ENCODE measurements at regions not wholly inside any gene's neighbourhood (a gene's known extent, or its start where the extent isn't known, plus 50 kb on each side); places are given as distances from the start of the nearest gene placed in this dataset.
"Not testable (repeated sequence)": the region's sequence is repeated elsewhere in the genome, so short reads cannot be mapped to it uniquely, and the experiment has no call there.

DNA sequence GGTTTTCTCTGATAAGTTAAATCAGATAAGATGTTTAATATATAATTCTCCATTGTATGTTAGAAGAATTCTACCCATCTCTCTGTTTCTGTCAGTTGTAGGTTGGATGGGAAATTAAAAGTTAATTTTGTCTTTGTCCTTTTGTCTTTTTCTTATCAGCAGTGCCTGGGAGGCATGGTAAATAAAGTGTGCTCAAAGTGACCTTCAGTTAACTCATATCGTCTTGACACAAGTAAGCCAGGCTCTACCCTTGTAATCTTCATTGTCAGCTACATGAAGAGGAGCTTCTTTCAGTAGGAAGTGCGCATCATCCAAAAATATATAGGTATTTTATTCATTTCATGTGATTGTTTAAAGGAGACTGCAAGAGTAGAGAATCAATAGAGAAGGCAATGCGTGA, 138.9 kb upstream of the NRIP1 start:
- no peak for DNase-seq (ENCODE audit: low read depth)

GRCh38 chr21:15204140-15204969, 139.6 kb upstream of the NRIP1 start:
- DNase-seq (ENCODE audit: low read depth): no peak

GRCh38 chr21:15204970-15205286, 140.1 kb upstream of the NRIP1 start:
- no peak for DNase-seq (ENCODE audit: low read depth)

DNA sequence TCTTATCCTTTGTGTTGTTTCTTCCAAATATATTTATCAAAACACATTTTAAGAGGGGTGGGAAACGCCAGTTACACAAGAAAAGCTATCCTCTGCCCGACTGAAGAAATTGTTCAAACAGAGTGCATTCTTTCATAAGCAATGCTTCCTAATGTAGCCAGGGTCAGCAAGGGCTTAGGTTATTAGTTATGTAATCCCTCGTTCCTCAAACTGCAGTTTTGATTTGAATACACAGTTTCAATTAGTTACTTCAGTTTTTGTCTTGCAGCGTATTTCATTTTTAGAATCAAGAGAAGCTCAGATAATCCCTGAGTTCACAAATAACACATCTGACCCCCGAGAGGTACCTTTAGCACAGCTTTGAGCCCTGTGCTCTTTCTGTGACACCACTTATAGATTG, 141.7 kb upstream of the NRIP1 start:
- no peak for DNase-seq (ENCODE audit: low read depth)

DNA sequence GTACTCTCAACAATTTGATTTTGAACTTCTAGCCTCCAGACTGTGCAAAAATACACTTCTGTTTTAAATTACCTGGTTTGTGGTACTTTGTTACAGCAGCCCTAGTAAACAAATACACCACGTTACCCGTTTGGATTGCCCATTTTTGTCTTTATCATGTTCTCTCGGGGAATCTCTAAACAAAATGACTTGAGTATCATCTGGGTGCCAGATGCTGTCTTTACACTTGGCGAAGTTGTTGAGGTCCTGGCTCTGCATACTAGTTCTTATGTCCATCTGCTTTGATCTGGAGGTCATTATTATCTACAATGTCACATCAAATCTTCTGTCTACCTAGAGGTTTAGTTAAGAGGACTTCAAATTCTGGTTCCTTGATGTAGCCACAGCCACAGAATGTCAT, 142.4 kb upstream of the NRIP1 start:
- DNase-seq (ENCODE audit: low read depth): no peak

- no peak for DNase-seq (ENCODE audit: low read depth)
These were observed 143.0 kb upstream of the NRIP1 start for GRCh38 chr21:15207635-15208370.

DNA sequence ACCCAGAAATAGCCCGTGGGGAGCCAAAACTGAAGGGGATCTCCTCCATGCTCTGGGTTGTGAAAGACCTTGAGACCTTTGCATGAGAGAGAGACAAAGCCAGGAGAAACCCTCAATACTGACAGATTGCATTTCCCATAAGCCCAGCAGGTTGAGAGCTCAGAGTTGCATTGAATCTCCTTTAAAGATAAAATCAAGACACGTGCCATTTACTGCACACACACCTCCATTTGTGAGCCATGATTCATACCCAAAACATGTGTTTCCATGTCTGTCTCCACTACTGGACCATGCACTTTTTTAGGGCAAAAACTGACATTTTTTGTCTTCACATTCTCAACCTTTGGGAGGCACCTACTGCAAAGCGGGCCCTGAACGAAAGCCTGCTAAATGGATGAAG, 144.0 kb upstream of the NRIP1 start:
- DNase-seq (ENCODE audit: low read depth): no peak

GRCh38 chr21:15209224-15209623, 144.4 kb upstream of the NRIP1 start:
- no peak for DNase-seq (ENCODE audit: low read depth)

GRCh38 chr21:15210235-15210678, 145.5 kb upstream of the NRIP1 start:
- no peak for DNase-seq (ENCODE audit: low read depth)

DNA sequence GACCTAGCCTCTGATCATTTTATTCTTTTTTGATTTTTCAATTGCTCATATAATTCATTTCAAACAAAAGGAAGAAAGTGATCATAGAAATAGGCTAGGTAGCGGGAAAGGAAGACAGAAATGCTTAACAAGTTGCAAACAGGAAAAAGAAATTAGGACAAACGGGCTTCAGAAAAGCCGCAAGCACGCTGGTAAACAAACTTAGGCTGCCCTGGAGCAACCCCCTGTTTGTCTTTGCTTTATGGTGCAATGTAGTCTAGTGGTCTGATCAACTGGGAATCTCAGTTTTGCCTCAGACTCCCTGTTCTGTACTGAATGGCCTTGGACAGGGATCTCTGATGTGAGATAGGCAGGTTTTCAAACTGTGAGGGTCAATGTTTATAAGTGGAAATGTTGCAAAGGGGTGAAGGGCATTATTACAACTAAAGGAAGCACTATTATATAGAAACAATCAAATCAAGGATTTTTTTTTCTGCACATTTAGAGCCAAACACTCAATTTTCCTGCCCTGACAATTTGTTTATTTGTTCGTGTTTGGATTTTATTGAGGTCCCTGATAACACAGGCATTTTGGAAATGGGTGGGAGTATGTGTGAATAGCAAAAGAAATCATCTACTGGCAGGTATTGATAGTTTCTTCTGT, 146.8 kb upstream of the NRIP1 start:
- no peak for DNase-seq (ENCODE audit: low read depth)

DNA sequence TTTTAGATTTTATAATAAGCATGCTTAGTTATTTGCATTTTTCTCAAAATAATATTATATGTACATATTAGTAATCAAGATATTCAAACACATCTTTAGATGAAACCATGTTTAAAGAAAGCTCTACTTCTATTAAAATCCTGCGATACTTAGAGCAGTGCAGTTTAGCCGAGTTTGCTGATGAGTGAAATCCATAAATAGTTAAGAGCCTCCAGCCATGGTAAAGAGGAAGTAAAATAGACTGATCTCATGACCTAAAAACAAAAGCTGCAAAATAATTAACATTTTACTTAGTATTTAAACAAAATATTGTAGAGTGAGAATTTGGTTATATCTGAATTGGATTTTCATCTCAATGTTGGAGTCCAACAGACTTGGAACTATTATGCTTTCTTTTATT, 147.4 kb upstream of the NRIP1 start:
- no peak for DNase-seq (ENCODE audit: low read depth)

GRCh38 chr21:15218476-15218875, 153.7 kb upstream of the NRIP1 start:
- DNase-seq (ENCODE audit: low read depth): not testable (repeated sequence)

DNA sequence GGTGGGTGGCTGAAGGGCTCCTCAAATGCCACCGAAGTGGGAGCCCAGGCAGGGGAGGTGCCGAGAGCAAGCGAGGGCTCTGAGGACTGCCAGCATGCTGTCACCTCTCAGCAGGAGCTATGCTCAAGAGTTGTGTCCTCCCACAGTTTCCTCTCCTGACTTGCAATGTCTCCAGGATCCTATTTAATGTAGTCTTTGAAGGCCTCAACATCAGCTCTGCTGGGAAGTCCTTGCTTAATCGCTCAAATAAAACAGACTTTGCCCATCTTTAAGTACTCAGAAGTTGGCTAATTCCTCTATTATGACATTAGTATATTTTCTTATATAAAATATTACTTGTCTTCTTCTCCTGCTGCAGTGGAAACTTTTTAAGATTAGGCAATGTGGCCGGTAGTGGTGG, 154.2 kb upstream of the NRIP1 start:
- no peak for DNase-seq (ENCODE audit: low read depth)

DNA sequence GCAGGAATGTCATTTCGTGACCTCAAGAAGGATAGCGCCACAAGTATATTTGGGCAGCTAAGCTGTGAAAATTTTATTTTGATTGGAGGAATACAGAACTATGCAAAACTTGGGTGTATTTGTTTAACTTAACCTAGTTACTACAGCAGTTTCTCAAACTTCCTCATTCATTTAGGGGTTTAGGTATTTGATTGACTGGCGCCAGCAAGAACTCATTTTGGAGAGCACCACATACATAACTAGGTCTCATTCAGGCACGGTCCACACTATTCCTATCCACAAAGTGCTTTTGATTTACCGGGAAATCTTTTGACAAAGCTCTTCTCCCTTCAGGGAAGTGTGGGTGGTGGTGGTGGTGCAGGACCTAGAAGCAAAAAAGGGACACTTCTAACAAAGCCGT, 155.1 kb upstream of the NRIP1 start:
- no peak for DNase-seq (ENCODE audit: low read depth)

DNA sequence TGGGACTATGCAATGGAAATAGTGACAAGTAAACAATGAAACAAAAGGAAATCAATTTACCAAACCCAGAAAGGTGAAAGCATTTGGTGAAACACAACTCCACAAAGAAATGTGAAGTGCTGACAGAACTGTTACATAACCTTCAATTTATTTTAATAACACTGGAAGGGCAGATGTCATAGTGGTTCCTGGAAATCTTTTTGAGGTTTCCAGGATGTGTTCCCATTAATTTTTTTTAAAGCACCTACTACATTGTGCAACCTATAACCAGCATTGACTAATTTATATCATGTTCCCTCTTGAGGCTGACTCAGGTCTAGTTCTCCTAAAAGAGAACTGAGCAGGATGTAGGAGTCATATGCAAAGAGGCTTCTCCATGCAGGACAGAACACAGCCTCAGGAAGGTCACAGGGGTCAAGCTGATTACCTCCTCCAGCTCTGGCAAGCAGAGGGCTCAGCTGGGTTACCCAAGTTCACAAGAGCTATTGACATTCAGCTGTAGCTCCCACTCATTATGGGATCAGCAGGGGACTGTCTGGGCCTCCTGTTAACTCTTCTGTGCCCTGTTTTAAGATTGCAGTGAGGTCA, 157.1 kb upstream of the NRIP1 start:
- DNase-seq (ENCODE audit: low read depth): no peak

- DNase-seq (ENCODE audit: low read depth): no peak
These were observed 157.9 kb upstream of the NRIP1 start for GRCh38 chr21:15222707-15223106.

DNA sequence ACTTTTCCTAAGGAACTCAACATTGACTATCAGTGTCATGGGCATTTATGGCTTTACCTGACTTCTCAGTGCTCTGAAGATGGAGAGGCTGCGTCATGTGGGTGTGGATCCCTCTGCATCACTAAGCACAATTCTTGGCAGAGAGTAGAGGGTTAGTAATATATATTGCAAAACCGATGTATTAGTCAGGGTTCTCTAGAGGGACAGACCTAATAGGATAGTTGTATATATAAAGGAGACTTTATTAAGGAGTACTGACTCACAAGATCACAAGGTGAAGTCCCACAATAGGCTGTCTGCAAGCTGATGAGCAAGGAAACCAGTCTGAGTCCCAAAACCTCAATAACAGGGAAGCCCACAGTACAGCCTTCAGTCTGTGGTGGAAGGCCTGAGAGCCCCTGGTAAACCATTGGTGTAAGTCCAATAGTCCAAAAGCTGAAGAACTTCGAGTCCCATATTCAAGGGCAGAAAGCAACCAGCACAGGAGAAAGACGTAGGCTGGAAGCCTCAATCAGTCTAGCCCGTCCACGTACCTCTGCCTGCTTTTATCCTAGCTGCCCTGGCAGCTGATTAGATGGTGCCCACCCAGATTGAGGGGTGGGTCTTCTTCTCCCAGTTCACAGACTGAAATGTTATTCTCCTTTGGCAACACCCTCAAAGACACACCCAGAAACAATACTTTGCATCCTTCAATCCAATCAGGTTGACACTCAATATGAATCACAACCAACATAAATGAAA, 159.7 kb upstream of the NRIP1 start:
- DNase-seq (ENCODE audit: low read depth): no peak

GRCh38 chr21:15227919-15228318, 163.1 kb upstream of the NRIP1 start:
- DNase-seq (ENCODE audit: low read depth): no peak

DNA sequence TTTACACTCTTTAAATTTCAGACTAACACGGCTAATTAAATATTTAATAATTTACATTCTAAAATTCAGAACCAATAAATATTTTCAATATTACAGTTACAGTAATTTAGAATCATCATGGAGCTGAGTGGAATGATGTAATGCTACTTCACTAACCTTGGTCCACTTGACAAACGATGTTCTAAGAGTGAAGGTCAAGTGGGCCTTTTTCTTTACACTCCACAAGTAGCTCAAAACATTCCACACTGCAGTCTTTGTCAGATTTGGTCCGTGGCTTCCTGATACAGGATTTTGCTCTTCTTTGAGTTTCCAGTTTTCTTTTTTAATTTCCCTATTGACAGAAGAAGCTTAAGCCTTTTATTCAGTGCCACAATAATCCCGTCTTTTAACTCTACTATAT, 164.6 kb upstream of the NRIP1 start:
- no peak for DNase-seq (ENCODE audit: low read depth)

DNA sequence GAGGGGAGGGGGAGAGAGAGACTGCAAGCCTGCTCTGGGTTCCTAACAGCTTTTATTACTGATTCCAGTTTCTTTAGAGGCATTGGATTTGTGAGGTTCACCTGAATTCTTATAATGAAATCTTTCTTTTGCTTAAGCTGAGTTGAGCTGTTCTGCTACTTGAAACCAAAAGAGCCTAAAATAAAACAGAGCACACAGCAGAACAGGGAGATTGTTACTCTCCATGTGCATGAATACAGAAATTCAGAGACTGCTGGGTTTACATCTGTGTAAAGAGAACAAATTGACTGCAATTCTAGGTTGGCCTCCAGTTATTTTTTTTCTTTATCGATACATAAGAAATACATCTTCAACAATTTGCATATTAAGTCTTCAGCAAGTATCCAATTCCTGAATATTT, 168.8 kb upstream of the NRIP1 start:
- no peak for DNase-seq (ENCODE audit: low read depth)

GRCh38 chr21:15236111-15236510, 171.3 kb upstream of the NRIP1 start:
- DNase-seq (ENCODE audit: low read depth): no peak

DNA sequence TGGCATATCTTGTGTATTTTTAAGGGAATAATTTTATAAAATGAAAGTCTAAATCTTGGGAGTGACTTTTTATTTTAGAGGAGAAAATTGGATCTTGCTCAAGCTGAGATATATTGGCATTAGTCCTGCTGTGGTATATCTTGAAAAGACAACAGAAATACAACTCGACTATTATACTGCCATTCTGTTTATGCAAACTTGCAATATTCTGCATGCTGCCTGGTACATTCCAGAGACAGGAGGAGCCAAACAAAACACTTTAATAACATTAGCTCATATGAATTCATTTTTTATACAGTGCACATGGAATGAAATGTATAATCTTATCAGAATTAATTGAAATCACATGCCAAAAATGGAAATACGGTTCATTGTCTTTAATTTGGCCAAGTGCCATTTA, 176.0 kb upstream of the NRIP1 start:
- DNase-seq (ENCODE audit: low read depth): no peak

All from stimulated activated CD8-positive, alpha-beta memory T cell treated with anti-CD3 and anti-CD28 coated beads, Interleukin-15, amount 100 ng/mL, for 1 hour (primary cell).